Activated CD4-positive, CD25-positive, alpha-beta regulatory T cell treated with anti-CD3 and anti-CD28 coated beads, Interleukin-2, amount 50 U/mL, for 72 hours (primary cell): ENCODE measurements at regions not wholly inside any gene's neighbourhood (a gene's known extent, or its start where the extent isn't known, plus 50 kb on each side); places are given as distances from the start of the nearest gene placed in this dataset.

Source experiments
- DNase-seq: peaks from one replicate; pipeline ENCODE4 v3.0.0; 2021

DNA sequence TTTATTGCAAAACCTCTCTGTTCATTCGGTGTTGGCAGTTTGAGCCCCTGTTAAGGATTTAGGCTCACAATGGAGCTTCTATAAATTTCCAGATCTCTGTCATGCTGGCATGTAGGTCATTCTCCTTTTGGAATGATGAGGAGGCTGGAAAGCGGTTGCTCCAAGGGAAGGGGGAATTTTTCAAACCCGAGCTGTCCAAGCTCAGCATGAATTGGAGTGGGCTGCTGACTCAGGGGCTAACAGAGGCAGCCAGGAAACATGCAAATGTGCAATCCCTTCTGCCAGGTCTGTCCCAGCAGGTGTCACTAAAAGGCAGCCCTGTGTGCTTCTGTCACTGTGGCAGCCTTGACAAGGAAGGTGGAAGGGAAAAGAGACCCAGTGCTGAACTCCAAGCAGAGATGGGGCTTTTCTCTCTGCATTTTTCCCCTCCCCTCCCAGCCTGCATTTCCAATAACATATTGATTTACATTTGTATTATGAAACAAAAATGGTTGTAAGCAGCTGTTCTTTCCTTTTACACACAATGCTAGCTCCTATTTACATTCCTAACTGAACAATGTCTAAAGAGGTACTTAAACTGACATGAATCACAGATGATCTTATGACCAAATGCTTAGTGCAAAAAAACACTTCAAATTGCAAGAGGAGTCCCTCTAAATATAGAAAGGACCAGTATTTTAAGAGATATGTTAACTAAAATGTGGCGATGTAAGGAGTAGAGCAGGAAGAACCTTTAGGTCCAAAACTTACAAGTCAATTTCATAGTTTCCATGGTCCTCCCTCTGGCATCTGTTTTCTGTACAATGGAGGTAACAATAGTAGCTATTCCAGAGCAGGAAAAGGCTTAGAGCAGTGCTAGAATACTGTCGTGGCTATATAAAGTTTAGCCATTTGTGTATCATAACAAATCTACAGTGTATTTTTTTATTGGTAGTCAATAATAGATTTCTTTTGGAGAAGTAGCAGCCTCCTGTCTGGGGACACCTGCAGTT lies 84.5 kb upstream of the ATP10A start:
- DNase-seq = no peak

DNA sequence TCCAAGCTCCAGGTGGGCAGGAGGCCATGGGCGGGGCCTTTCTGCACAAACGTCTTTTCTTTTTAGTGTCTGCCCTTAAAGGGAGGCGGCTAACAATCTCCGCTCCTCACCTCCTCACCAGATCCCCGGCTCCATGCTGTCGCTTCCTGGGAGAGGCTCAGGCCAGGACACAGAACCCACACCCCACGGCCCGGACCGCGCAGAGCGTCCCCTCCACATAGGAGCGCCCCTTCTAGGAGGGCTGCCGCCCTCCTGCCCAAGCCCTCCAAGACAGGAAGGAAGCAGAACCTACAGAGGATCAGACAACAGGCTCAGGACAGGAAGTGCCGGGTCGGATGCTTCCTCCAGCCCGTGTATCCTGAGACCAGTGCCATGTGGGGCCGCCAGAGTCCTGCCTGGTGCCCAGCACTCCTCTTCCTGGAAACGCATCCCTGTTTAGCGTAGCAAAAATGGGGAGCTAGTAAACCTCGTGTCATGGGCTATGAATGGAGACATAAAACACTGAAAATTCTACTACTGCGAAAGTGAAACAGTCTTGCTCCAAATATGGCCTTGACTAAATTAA lies 83.2 kb upstream of the ATP10A start:
- DNase-seq = no peak

DNA sequence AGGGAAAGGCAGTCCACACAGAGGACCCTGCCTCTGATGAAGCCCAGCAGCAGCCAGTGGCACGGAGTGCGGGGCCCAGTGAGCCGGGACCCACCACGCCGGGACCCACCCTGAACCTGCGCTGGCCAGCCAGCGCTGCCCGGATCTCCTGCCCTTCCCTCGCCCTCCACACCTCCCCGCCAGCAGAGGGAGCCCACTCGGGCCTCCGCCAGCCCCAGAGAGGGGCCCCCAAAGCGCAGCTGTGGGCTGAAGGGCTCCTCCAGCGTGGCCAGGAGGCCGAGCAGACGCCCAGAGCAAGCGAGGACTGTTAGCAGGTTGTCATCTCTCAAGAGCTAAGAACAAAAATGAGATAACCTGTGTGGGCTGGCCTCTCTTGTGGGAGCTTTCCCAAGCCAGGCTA lies 81.3 kb upstream of the ATP10A start:
- DNase-seq = no peak

DNA sequence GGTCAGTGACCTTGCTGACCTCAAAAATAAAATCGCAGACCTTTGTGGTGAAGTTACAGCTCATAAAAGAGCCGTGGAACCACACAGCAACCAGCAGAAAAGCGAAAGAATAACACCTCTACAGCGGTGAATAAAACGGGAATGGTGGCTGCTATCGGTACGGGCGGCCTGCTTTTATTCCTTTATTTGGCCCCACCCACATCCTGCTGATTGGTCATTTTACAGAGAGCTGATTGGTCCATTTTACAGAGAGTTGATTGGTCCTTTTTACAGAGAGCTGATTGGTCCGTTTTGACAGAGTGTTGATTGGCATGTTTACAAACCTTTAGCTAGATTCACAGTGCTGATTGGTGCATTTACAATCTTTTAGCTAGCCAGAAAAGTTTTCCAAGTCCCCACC lies 80.7 kb upstream of the ATP10A start:
- no peak for DNase-seq

DNA sequence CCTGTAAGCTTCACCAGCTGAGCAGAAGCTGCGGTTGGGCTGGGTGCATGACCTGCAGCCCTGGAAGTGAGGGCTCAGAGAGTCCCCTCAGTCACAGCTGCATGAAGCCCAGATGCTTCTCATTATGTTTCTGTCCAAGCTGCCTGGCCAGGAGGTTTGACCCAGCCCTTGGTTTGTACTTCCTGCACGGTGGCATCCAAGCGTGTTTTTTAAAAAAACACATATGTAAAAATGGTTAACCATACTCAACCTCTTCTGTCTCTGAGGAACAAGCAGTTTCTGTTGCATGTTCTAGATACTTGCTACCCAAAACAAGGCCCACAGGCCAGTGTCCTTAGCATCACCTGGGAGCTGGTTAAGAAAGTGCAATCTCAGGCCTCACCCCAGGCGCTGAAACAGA lies 76.0 kb upstream of the ATP10A start:
- no peak for DNase-seq

DNA sequence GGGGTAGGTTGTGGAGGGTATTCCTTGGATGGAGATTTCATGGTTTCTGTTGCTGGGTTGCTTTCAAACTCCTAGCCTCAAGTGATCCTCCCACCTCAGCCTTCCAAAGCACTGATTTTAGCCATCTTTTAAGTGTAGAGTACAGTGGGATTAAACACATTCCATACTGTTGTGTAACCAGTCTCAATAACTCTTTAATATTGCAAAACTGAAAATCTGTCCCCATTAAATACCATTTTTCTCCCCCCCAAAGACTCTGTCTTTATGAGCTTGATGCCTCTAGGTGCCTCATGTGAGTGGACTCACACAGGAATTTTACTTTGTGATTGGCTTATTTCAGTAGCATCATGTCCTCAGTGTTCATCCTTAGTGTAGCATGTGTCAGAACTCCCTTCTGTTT lies 74.7 kb upstream of the ATP10A start:
- no peak for DNase-seq

DNA sequence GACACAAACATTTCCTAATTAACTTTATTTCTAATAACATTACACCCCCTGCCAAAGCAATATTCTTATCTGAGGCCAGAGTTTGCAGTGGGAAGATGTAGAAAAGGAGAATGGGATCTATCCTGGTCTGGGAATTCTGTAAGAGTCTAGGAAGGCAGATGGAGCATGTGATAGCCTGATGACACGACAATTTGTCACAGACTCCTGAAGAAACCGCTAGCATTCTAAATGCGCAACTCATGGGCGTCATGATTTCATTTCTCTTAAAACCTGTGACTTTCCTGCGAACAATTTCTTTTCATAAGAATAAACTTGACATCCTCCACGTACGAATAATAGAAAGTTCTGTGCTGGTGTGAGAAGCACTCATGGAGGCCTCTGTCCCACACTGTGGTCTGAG lies 72.9 kb upstream of the ATP10A start:
- DNase-seq = no peak

DNA sequence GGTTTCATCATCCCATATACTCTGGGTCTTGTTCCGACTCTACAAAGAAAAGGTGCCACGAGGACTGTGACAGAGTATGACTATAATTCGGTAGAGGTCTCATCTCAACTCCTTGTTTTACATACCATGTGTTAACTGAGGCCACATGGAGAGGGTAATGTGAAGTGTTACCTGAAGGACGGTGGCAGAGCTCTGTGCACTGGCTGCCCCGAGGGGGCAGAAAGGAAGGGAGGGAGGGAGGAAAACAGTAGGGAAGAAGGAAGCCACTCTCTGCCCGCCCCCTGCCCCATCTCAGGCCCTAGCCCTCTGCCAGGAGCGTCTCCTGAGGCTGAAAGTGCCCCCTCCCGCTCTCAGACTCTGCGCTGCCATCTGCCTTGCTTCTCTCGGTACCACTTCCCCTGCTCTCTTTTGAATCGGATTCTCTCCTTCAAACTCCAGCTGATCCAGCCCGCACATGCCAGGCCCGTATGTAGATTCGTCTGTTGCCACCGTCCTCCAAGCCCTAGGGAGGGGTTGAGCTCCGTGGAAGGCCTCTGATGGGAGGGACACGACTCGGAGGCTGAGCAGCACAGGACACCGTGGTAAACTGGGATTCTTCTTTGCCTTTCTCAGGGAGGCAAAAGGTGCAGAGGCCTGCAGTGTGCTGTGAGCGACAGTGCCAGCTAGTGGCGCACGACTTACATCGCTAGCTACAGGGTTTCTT lies 70.5 kb upstream of the ATP10A start:
- peak; percentile 47 for DNase-seq

DNA sequence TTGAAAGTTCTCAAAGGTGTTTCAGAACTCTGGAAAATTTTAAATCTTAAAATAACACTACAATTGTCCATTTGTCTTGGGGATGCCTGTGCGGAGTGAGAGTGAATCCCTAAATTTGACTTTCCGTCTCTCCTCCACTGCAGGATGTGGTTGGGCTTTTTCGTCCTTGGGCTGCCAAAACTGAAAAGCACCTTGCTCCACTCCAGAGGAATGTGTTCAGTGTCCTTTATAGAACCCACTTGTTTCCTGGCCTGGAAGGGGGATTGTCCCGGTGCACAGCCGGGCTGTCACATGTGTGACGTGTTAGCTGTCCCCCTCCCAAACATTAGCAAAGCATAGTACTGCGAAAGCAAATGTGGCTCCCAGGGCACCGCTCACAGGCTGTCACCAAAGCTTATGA lies 69.6 kb upstream of the ATP10A start:
- DNase-seq = no peak

DNA sequence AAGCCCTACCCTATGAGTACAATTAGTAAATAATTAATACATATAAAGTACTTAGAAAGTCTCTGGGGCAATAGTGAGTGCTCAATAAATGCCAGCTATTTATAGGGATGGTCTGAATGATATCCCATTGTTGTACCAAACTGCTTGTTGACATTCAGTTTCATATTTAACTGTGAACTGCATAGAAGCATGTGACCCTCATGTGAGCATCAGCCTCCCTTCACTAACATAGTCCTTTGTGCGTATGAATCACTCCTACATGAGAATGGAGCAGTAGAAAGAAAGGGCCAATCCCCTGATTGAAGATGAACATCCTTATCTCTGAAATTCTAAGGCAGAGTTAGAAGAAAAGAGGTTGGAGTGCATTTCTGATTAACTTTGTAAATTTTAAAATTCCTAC lies 68.7 kb upstream of the ATP10A start:
- no peak for DNase-seq

DNA sequence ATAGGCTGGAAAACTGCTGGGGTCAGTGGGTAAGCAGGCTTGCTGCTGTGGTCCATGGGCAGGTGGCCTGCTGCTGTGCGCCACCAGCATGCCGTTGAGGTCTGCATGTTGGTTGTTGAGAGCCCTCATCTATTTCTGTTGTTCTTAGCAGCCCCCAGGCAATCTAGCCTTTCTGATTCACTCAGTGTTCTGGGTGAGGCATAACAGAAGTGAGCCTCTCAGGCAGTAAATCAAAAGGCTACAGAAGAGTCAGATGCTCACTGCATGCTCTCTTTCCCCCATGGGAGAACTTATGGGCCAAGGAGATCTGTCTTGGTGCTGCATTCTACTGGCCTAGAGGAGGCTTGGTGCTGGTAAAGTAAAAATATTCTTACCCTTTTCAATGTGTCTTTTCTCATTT lies 67.8 kb upstream of the ATP10A start:
- no peak for DNase-seq
